Epithelial cell of esophagus (primary cell): ENCODE measurements at regions not wholly inside any gene's neighbourhood (a gene's known extent, or its start where the extent isn't known, plus 50 kb on each side); places are given as distances from the start of the nearest gene placed in this dataset.

ENCODE experiments used
- DNase-seq: peaks from one replicate; pipeline ENCODE4 v3.0.0; 2010; ENCODE audit warnings: low read depth
- H3K4me3 ChIP-seq: 2 replicates; pipeline ENCODE4 v1.5.1; 2011; ENCODE audit warnings: mild to moderate bottlenecking, low read length, control low read depth
- CTCF ChIP-seq: IDR thresholded peaks from 2 replicates; pipeline ENCODE4 v1.5.1; 2011; ENCODE audit warnings: low read depth, mild to moderate bottlenecking, low read length, control low read depth, inconsistent platforms; ENCODE audit not compliant: insufficient read depth; ENCODE audit errors: missing control alignments

- no peak for DNase-seq
- TF ChIP-seq CTCF: no peak
- no peak overlapping the region for H3K4me3 ChIP-seq
These were observed 52.9 kb upstream of the CITED4 start for GRCh38 chr1:40914927-40915569.

GRCh38 chr1:40915581-40915980, 53.4 kb upstream of the CITED4 start:
- no peak for DNase-seq
- TF ChIP-seq CTCF: no peak

GRCh38 chr1:40917995-40918711, 56.0 kb upstream of the CITED4 start:
- no peak for TF ChIP-seq CTCF
- no peak overlapping the region for H3K4me3 ChIP-seq
- DNase-seq: no peak

More at GRCh38 chr1:40915581-40915980, 53.4 kb upstream of the CITED4 start:
- no peak overlapping the region for H3K4me3 ChIP-seq

- no peak for DNase-seq
- H3K4me3 ChIP-seq: no peak overlapping the region
- TF ChIP-seq CTCF: no peak
These were observed 57.4 kb upstream of the CITED4 start for GRCh38 chr1:40919475-40920011.

GRCh38 chr1:40921522-40921921, 58.0 kb upstream of the CTPS1 start:
- no peak overlapping the region for H3K4me3 ChIP-seq
- no peak for TF ChIP-seq CTCF
- no peak for DNase-seq

- TF ChIP-seq CTCF: no peak
- no peak for DNase-seq
- no peak overlapping the region for H3K4me3 ChIP-seq
These were observed 57.4 kb upstream of the CTPS1 start for GRCh38 chr1:40921981-40922677.
